ENCODE measurements at regions not wholly inside any gene's neighbourhood (a gene's known extent, or its start where the extent isn't known, plus 50 kb on each side); places are given as distances from the start of the nearest gene placed in this dataset.

GRCh38 chr13:87981416-87981815, 310.2 kb downstream of the SLITRK5 start:
- no peak for DNase-seq (ENCODE audit: low read depth)
- no peak for TF ChIP-seq CTCF (IDR thresholded peaks at IDR 0.05; ENCODE audit: insufficient read depth, low read length)
- no peak overlapping the region for H3K4me3 ChIP-seq (ENCODE audit: low read depth, low read length)

DNA sequence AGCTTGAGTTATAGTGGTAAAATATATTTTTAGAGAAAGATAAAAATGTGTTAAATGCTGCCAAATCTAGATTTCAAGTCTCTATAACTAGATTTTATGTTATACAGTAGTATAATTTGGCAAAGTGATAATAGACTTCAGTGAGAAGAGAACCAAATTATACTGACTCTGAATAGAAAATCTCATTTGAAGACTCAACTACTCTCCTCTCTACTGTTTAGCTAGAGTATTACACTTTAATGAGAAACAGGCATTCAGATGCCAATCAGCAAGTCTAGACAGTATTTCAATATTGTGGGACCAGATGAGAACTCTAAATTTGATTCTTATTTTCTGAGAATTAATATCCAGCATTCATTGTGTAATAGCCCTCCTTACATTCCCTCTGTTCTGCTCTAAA, 311.2 kb downstream of the SLITRK5 start:
- TF ChIP-seq CTCF (IDR thresholded peaks at IDR 0.05; ENCODE audit: insufficient read depth, low read length) = no peak
- H3K4me3 ChIP-seq (ENCODE audit: low read depth, low read length) = no peak overlapping the region
- no peak for DNase-seq (ENCODE audit: low read depth)

GRCh38 chr13:87986639-87987250, 315.6 kb downstream of the SLITRK5 start:
- no peak overlapping the region for H3K4me3 ChIP-seq (ENCODE audit: low read depth, low read length)
- DNase-seq (ENCODE audit: low read depth) = no peak
- TF ChIP-seq CTCF (IDR thresholded peaks at IDR 0.05; ENCODE audit: insufficient read depth, low read length) = no peak

DNA sequence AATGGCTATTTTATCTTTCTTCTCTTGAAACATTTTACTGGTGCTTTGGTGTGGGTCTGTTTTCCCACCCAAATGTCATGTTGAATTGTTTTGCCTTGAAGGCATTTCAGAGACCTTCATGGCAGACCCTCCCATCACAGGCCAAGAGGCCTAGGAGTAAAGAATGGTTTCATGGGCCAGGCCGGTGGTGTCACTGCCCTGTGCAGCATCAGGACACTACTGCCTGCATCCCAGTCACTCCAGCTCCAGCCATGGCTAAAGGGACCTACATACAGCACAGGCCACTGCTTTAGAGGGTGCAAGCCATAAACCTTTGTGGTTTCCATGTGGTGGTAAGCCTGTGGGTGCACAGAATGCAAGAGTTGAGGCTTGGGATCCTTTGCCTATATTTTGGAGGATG, 326.9 kb downstream of the SLITRK5 start:
- no peak for TF ChIP-seq CTCF (IDR thresholded peaks at IDR 0.05; ENCODE audit: insufficient read depth, low read length)
- H3K4me3 ChIP-seq (ENCODE audit: low read depth, low read length) = no peak overlapping the region
- DNase-seq (ENCODE audit: low read depth) = no peak

DNA sequence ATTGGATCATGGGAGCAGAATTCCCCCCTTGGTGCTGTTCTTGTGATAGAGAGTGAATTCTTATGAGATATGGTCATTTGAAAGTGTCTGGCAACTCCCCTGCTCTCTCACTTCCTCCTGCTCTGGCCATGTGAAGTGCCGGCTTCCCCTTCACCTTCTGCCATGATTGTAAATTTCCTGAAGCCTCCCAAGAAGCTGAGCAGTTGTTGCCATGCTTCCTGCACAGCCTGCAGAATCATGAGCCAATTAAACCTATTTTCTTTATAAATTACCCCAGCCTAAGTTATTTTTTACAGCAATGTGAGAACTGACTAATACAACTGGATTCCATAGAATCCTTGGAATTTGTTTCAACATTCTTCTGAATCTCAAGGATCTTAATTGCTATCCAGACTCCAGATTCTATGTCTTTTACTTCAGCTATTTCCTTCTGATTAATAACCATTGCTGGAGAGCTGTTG, 328.1 kb downstream of the SLITRK5 start:
- H3K4me3 ChIP-seq (ENCODE audit: low read depth, low read length) = no peak overlapping the region
- no peak for TF ChIP-seq CTCF (IDR thresholded peaks at IDR 0.05; ENCODE audit: insufficient read depth, low read length)
- DNase-seq (ENCODE audit: low read depth) = peak; percentile 0

DNA sequence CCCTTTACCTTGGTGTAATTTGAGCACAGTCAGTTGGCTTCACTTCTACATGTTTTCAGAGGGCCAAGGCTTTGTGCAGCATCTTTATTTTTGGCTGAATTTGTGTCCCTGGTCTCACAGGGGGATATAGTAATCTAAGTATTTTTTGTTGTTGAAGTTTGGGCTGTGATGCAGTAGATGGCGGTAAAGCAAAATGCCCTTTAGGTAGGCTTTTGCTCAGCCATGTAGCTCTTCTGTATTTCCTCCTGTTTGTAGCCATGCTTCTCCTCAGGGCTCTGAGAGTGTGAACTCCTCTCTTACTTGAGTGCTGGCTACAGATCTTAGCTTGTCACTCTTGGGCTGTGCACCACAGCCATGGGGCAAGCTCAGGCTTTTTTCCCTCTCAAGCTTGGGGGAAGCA, 328.6 kb downstream of the SLITRK5 start:
- no peak overlapping the region for H3K4me3 ChIP-seq (ENCODE audit: low read depth, low read length)
- TF ChIP-seq CTCF (IDR thresholded peaks at IDR 0.05; ENCODE audit: insufficient read depth, low read length) = no peak
- no peak for DNase-seq (ENCODE audit: low read depth)

GRCh38 chr13:88000239-88000638, 329.1 kb downstream of the SLITRK5 start:
- no peak for TF ChIP-seq CTCF (IDR thresholded peaks at IDR 0.05; ENCODE audit: insufficient read depth, low read length)
- no peak for DNase-seq (ENCODE audit: low read depth)
- H3K4me3 ChIP-seq (ENCODE audit: low read depth, low read length) = no peak overlapping the region
